ENCODE measurements at regions not wholly inside any gene's neighbourhood (a gene's known extent, or its start where the extent isn't known, plus 50 kb on each side); places are given as distances from the start of the nearest gene placed in this dataset.
"Not testable (repeated sequence)": the region's sequence is repeated elsewhere in the genome, so short reads cannot be mapped to it uniquely, and the experiment has no call there.

GRCh38 chr1:20432341-20432740 is 53.7 kb downstream of the CAMK2N1 start:
- DNase-seq, result no peak

DNA sequence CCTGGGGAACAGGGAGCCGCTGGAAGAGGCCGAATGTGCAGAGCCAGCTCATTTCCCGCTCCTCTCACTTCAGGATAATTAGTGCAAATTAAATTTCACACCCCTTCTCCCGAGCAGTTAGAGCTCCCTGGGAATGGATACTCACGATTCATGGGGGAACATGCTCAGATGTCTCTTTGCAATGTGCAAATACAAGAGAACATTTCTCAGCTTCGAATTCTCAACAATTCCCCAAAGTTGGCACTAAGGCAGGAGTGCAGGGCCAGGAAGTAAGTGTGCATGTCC is 54.9 kb downstream of the CAMK2N1 start:
- DNase-seq, result no peak

DNA sequence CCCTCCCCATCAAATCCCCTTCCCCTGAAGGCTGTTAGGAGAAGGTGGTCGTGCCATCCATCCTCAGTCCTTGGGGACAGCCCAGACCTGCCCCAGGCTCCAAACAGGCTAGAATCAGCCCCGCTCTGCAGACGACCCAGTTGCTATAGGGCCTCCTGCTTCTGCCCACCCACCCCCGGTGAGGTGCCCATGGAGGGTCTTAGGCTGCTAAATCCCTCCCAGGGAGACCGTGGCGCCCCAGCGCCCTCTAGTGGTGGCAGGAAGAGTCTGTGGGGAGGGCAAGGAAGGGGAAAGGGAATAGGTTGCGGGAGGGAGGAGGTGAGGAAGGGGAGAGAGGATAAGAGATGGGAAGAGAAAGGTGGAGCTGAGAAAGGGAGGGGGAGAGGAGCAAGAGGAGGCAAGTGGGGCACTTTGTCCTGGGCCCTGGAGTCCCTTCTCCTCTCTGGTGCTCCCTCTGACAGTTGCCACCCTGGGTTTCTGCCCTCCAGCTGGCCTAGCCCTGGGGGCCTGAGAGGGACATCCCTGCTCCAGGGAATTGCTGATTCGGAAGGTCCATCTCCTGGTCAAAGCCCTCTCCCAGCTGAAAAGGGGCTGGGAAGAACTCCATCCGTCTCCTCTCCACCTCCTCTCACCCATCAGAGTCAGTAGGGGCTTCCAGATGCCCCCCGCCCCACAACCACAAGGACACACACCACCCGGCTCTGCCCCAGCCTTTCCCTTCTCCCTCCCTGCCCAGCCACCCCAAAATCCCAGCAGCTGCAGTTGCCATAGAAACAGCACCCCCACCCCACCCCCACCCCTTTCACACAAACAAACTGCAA is 55.4 kb downstream of the CAMK2N1 start:
- DNase-seq, result peak; percentile 61

GRCh38 chr1:20429296-20429695 is 56.7 kb downstream of the CAMK2N1 start:
- DNase-seq, result no peak

DNA sequence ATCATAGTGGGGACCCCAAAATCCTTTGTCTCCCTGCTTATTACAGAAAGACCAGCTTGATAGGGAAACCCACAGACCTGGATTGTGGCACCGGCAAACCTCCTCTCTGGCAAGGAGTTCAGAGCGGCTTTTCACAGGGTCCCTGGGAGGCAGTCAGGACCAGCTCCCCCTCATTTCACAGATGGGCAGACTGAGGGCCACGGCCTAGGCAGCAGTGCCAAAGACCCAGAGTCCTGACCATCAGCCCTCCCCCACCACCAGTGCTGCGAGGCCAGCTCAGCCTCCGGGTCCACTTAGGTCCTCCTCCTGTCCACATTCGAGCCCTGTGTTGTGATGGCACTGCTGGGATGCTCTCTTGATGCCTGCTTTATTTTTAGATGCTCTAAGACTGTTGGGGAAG is 57.2 kb downstream of the CAMK2N1 start:
- no peak for DNase-seq

DNA sequence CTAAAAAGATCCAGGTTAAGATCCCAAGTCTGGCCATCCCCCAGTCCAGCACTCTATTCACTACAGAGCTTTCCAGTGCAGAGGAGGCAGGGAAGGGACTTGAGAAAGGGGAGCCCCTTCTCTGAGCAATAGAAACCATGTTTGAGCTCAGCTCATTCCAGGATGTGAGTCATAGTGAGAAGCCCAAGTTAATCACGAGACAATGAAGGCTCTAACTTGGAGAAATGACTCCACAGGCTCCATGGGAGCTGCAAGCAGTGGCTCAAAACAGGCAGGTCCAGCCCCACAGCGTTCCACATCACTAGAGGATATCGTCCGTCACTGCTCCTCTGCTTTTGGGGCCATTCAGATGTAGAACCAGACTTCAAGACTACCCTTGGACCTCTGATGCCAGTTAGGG is 59.1 kb downstream of the CAMK2N1 start:
- DNase-seq, result peak; percentile 25

DNA sequence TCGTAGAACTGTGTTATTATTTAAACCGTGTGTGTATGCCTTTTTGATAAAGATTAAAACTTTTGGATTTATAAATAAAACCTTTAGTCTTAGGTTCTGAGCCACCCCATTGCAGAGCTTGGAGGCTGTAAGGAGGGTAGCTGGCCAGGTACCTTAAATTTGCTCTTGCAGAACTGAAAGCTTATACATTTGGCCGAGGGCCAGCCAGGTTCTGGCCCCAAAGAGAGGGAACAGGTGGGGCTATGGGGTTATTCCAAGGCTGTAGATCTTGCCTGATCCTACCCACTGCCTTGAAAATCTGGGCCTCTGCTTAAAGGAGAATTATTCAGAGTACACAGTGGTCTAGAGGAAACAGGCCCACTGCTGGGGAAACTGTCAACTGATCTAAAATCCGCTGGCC is 59.6 kb downstream of the CAMK2N1 start:
- DNase-seq, result no peak

DNA sequence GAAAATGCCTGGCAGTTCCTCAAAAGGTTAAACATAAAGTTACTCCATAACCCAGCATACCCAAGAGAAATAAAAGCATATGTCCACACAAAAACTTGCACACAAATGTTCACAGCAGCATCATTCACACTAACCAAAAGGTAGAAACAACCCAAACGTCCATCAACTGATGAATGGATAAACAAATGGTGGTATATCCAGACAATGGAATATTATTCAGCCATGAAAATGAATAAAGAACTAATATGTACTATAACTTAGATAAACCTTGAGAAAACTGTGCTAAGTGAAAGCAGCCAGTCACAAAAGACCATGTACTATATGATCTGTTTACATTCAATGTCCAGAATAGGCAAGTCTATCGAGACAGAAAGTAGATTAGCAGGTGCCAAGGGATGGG is 60.4 kb downstream of the CAMK2N1 start:
- DNase-seq, result no peak

GRCh38 chr1:20423169-20423795 is 62.7 kb downstream of the CAMK2N1 start:
- DNase-seq, result no peak

DNA sequence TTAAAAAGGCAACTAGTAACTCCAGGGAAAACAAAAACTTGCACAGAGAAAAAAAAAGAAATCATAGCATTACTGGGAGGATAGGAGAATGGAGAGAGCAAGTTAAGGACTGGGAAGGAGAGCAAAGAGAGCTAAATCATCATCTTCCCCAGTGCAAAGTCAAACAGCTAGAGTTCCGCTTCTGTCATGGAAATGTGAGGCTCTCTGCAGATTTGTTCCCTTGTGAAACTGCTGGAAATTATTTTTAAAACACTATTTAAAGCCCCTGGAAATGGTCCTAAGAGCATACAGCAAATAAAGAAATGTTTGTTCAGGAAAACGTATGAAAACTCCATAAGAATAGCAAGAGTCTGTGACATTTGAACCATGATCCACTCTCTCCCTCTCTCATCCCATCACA is 64.6 kb downstream of the CAMK2N1 start:
- no peak for DNase-seq

- no peak for DNase-seq
These were observed 68.4 kb downstream of the CAMK2N1 start for GRCh38 chr1:20417581-20417980.

- DNase-seq, result no peak
These were observed 69.3 kb downstream of the CAMK2N1 start for GRCh38 chr1:20416706-20417105.

GRCh38 chr1:20413776-20414140 is 72.3 kb downstream of the CAMK2N1 start:
- no peak for DNase-seq

DNA sequence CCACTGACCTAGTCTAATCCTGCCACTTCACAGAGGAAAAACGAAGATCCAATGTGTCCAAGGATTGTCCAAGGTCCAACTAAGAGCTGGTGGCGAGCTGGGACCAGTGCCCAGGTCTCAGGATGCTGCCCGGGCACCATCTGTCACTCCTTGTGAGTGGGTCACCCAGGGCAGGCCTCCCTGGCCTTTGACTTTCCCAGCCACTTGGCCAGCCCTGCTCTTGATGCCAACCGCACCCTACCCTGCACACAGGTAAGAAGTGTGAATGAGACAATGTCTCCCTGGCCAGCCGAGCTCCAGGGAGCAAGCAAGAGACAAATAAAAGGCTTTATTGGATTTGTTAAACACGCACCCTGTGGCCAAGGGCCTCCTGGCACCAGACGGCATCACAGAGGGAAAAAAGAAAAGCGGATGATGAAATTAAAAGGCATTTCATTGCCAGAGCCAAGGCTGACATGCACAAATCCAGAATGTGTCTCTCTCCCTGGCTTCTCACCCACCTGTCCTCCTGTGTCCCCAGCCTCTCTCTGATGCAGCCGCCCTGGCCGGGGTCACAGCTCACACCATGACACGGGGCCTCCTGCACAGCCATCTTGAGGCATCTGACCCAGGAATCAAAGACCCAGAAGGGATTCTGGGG is 72.8 kb downstream of the CAMK2N1 start:
- no peak for DNase-seq

- DNase-seq, result peak; percentile 56
These were observed 74.6 kb downstream of the CAMK2N1 start for GRCh38 chr1:20411196-20411980.

- DNase-seq, result no peak
These were observed 75.5 kb downstream of the CAMK2N1 start for GRCh38 chr1:20410503-20410902.

DNA sequence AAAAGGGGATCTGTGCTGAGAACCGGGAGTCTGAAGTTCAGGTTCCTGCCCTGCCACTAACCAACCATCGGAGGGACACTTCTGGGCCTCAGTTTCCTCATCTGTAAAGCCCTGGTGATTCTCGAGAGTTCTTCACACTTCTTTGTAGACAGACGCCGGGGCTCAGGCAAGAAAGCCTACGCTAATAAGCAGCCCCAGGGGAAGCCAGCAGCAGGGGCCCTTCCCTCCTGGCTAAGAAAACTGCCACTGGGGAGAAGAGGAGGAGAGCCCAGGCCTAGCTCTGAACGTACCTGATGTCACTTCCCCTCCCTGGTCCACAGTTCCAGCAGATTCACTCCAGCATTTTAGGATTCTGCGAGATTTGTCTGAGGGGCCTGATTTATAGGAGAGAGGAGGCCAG is 76.0 kb downstream of the CAMK2N1 start:
- no peak for DNase-seq

DNA sequence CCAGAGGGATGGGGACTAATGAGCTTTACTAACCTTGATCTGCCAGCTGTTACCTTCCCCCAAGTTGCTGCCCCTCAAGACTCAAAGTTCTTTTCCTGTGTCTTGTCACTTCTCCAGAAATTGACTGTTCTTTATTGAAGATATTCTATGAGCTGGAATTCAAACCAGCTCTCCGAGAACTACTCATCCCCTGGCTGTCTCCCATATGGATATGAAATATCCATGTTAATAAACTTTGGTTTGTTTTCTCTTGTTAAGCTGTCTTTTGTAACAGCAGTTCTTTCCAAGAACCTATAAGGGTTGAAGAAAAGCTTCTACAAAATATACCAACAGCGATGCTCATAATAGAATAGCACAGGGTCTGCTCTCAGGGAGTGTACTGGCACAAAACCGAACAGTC is 77.0 kb downstream of the CAMK2N1 start:
- DNase-seq, result no peak

- DNase-seq, result not testable (repeated sequence)
These were observed 77.8 kb downstream of the CAMK2N1 start for GRCh38 chr1:20408133-20408650.

DNA sequence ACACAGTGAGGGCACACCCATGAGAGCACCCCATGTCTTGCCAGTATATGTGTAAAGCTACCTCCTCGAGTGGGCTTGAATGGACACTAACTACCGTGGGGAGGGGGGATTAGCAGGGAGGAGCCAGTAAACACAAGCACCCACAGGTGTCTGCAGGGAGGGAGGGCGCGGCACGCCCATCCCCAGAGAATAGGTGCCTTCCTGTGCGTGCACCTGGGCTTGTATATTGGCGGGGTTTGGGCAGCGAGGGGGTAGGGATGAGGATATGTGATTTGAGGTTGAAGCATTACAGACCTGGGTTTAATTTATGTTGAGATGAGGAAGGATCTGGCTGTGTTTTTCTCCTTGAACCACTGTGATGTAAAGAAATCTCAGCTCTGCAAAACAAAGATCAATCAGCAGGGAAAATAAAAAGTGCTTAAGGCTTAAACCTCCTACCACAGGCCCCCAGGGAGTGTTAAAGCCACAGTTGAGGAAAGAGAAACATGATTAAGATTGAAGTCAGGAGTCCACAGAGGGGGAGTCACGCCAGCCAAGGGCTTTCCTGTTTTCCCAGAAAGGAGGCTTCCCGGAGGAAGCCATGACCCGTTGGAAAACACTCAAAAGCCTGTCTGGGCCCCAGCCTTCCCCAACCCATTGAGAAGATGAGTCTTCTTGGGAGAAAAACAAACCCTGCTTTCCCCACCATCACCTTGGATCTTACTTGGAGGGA is 80.0 kb downstream of the CAMK2N1 start:
- DNase-seq, result no peak

- no peak for DNase-seq
These were observed 80.8 kb downstream of the CAMK2N1 start for GRCh38 chr1:20405051-20405754.

Measured in activated CD4-positive, alpha-beta T cell treated with anti-CD3 and anti-CD28 coated beads for 48 hours (primary cell).